Lower lobe of right lung (tissue), 2 donors: ENCODE measurements at regions not wholly inside any gene's neighbourhood (a gene's known extent, or its start where the extent isn't known, plus 50 kb on each side); places are given as distances from the start of the nearest gene placed in this dataset.

Experiments used
- ATAC-seq, 2 donors: fragments of 200-7000 bp; cut with Tn5 transposase; one replicate each; pipeline ENCODE4 v1.9.1; 2020 to 2022; ENCODE audit warnings: mild to moderate bottlenecking in 2 of 2, moderate library complexity in 2 of 2
- DNase-seq: peaks from one replicate; pipeline ENCODE4 v3.0.0-alpha.2; 2020
- H3K27ac ChIP-seq: fragments of 200-600 bp; one replicate; pipeline ENCODE4 v1.8.0; 2022
- H3K27me3 ChIP-seq: fragments of 200-600 bp; one replicate; pipeline ENCODE4 v1.8.0; 2022; ENCODE audit warnings: low read depth
- H3K36me3 ChIP-seq: fragments of 200-600 bp; one replicate; pipeline ENCODE4 v1.8.0; 2022; ENCODE audit warnings: mild to moderate bottlenecking
- H3K4me1 ChIP-seq: fragments of 200-600 bp; one replicate; pipeline ENCODE4 v1.8.0; 2022
- H3K4me3 ChIP-seq: fragments of 200-600 bp; one replicate; pipeline ENCODE4 v1.8.0; 2022; ENCODE audit warnings: mild to moderate bottlenecking
- H3K9me3 ChIP-seq: fragments of 200-600 bp; one replicate; pipeline ENCODE4 v1.8.0; 2022
- intact Hi-C: fragments of 100-400 bp; cut with DNase I; formaldehyde crosslinking; loops from one replicate; pipeline ENCODE4 v1.11.0; 2022
- TF ChIP-seq, protein P1 (sequence below): fragments of 200-600 bp; IDR thresholded peaks from one replicate; pipeline ENCODE4 v1.8.0; 2022; ENCODE audit warnings: antibody characterized with exemption, mild to moderate bottlenecking
- donor health status: DM: no; HTN: yes; CAD: no; lungs with severe emphysema.

DNA sequence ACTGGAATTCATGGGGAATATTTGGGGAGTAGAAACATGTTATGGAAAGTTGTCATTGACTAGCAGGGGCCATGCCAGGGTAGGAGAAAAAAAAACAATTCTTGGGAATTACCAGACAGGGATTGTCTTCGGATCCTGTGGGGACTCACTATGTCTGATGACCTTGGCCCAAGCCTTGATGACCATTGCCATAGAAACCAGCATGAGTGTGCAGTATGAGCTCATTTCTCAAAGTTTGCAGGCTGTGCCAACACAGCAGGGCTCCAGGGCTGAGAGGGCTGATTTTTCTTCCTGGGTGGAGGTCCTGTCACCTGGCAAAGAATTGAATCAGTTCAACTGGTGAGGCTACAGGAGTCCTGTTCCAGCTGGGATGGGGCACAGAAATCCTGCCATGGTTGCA is 198.3 kb downstream of the ADRA2A start:
- intact Hi-C loops, result no loop called here
- H3K27ac ChIP-seq, result no peak overlapping the region
- ATAC-seq (no peak), DNase-seq (no peak)
- H3K36me3 ChIP-seq, result no peaks in the 10 kb centered on the region
- H3K4me3 ChIP-seq, result no peak overlapping the region
- TF ChIP-seq, protein P1, sequence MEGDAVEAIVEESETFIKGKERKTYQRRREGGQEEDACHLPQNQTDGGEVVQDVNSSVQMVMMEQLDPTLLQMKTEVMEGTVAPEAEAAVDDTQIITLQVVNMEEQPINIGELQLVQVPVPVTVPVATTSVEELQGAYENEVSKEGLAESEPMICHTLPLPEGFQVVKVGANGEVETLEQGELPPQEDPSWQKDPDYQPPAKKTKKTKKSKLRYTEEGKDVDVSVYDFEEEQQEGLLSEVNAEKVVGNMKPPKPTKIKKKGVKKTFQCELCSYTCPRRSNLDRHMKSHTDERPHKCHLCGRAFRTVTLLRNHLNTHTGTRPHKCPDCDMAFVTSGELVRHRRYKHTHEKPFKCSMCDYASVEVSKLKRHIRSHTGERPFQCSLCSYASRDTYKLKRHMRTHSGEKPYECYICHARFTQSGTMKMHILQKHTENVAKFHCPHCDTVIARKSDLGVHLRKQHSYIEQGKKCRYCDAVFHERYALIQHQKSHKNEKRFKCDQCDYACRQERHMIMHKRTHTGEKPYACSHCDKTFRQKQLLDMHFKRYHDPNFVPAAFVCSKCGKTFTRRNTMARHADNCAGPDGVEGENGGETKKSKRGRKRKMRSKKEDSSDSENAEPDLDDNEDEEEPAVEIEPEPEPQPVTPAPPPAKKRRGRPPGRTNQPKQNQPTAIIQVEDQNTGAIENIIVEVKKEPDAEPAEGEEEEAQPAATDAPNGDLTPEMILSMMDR, result no peak
- no peaks in the 10 kb centered on the region for H3K4me1 ChIP-seq
- H3K9me3 ChIP-seq, result no peaks in the 10 kb centered on the region
- H3K27me3 ChIP-seq, result no peaks in the 10 kb centered on the region

DNA sequence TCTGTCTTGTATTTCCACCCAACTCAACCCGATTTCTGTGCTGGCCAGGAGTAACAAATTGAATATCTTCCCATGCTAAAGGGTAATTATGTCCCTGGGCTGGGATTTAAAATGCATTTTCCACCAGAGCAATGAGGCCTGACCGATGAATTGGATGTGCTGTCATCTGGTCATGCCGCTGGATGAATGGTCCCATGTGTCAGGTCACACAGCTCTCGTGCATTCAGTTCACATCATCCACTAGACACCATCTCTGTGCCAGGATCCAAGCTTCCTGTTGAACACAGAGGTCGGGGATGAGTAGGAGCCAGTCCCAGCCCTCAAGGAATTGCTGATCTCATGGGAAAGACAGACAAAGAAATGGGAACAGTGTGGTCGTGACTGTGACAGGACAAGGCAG is 200.8 kb downstream of the ADRA2A start:
- Histone ChIP-seq H3K27ac (no peak overlapping the region), H3K9me3 (no peaks in the 10 kb centered on the region)
- ATAC-seq, result peak; percentile 43 to 65

DNA sequence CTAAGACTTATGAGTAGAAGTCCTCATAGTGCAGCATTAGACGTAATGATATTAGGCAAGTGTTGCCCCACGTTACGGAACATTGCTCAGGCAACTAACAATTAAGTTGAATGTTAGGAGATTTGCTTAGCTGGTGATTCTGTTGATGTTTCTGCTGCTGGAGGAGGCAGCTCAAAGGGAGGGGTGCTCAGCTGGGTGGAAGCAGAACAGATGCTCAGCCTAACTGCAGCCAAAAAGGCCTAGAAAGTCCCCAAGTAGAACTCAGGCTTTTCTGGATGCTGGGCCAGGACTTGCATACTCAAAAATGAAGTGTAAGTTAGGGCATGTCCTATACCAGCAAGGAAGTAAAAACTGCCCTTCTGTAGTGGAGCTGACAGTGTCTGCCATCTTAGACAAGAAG is 201.4 kb downstream of the ADRA2A start:
- Histone ChIP-seq H3K4me1 (no peaks in the 10 kb centered on the region), H3K36me3 (no peaks in the 10 kb centered on the region), H3K27ac (no peak overlapping the region), H3K4me3 (no peak overlapping the region), H3K9me3 (no peaks in the 10 kb centered on the region), H3K27me3 (no peaks in the 10 kb centered on the region)
- DNase-seq (no peak), ATAC-seq (peak; percentile 29 to 34)
- intact Hi-C loops, result no loop called here
- TF ChIP-seq, protein P1, result no peak

More for the DNA sequence above, 200.8 kb downstream of the ADRA2A start:
- Histone ChIP-seq H3K4me3 (no peak overlapping the region), H3K36me3 (no peaks in the 10 kb centered on the region), H3K4me1 (no peaks in the 10 kb centered on the region), H3K27me3 (no peaks in the 10 kb centered on the region)
- no peak for DNase-seq
- TF ChIP-seq, protein P1, result no peak
- intact Hi-C loops, result no loop called here

DNA sequence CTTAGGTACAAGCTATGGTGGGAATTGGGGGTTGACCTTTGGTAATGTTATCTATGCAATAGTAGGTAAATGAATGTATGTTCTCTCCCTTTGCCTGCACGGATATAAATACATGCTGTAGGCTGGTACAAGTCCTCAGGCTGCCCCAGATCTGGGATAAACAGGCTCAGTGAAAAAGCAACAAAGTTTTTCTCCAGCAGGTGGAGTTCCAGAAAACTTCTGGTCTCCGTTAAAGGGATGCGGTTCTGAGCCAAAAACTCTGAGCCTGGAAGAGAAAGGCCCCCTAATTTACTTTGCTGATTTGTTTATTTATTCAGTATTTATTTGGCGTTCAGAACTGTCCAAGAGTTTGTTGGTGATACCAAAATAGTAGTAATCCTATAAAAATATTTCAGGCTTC is 204.7 kb downstream of the ADRA2A start:
- Histone ChIP-seq H3K36me3 (no peaks in the 10 kb centered on the region), H3K27ac (no peak overlapping the region), H3K4me1 (no peaks in the 10 kb centered on the region), H3K27me3 (no peaks in the 10 kb centered on the region), H3K9me3 (no peaks in the 10 kb centered on the region), H3K4me3 (no peak overlapping the region)
- TF ChIP-seq, protein P1, result peak; percentile 28
- intact Hi-C loops, result no loop called here
- ATAC-seq (no peak), DNase-seq (no peak)

DNA sequence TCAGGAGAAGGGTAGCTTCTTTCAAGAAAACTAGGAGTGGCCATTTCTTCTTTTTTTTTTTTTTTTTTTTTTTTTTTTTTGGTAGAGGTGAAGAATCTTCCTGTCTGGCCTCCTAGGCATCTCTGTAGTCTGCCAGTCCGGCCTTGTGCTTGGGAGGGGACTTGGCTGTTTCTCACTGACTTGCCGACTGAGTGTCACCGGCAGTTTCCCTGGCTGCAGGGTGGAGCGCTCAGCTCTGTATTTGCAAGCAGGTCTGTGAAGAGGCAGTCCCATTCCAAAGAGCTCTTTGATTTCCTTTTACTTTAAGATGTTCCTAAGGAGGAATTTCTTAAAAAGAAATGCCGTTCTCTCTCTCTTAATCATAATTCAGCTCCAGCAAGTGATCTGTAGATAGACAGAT is 212.6 kb downstream of the ADRA2A start:
- peak; percentile 55 to 60 for ATAC-seq

More for the DNA sequence above, 212.6 kb downstream of the ADRA2A start:
- no peak for DNase-seq
- Histone ChIP-seq H3K36me3 (no peaks in the 10 kb centered on the region), H3K4me1 (no peaks in the 10 kb centered on the region), H3K27me3 (no peaks in the 10 kb centered on the region), H3K4me3 (no peak overlapping the region), H3K9me3 (no peaks in the 10 kb centered on the region), H3K27ac (no peak overlapping the region)
- intact Hi-C loops, result no loop called here
- TF ChIP-seq, protein P1, result no peak
